Neural crest cell (in vitro differentiated cells): ENCODE measurements at regions not wholly inside any gene's neighbourhood (a gene's known extent, or its start where the extent isn't known, plus 50 kb on each side); places are given as distances from the start of the nearest gene placed in this dataset.

Experiments
- DNase-seq: peaks from one replicate; pipeline ENCODE4 v3.0.0; 2021; ENCODE audit warnings: low read depth, mixed read lengths, low spot score
- H3K27ac Mint-ChIP-seq: one replicate; pipeline ENCODE4 v1.8.0; 2021; ENCODE audit warnings: mild to moderate bottlenecking, mixed read lengths; ENCODE audit not compliant: unreplicated experiment
- H3K27me3 Mint-ChIP-seq: 2 replicates; pipeline ENCODE4 v1.8.0; 2021; ENCODE audit warnings: low read depth, mild to moderate bottlenecking, mixed read lengths
- H3K36me3 Mint-ChIP-seq: 2 replicates; pipeline ENCODE4 v1.8.0; 2021; ENCODE audit warnings: low read depth, mild to moderate bottlenecking, mixed read lengths
- H3K4me1 Mint-ChIP-seq: 2 replicates; pipeline ENCODE4 v1.8.0; 2021; ENCODE audit warnings: mixed read lengths
- H3K4me3 Mint-ChIP-seq: one replicate; pipeline ENCODE4 v1.8.0; 2021; ENCODE audit warnings: mild to moderate bottlenecking, mixed read lengths
- H3K9me3 Mint-ChIP-seq: 2 replicates; pipeline ENCODE4 v1.8.0; 2021; ENCODE audit warnings: mixed read lengths
- TF ChIP-seq, protein P1 (sequence below): fragments of 200-600 bp; sonication (generic); conservative IDR thresholded peaks from 2 replicates; pipeline ENCODE4 v1.5.0; 2021; ENCODE audit warnings: antibody characterized with exemption, mild to moderate bottlenecking

- Mint-ChIP-seq H3K27me3 (no peaks in the 10 kb centered on the region), H3K27ac (no peak overlapping the region), H3K36me3 (peaks cover 20% of the 10 kb centered on the region), H3K9me3 (peaks cover 16% of the 10 kb centered on the region), H3K4me3 (no peak overlapping the region), H3K4me1 (no peaks in the 10 kb centered on the region)
- TF ChIP-seq, protein P1, sequence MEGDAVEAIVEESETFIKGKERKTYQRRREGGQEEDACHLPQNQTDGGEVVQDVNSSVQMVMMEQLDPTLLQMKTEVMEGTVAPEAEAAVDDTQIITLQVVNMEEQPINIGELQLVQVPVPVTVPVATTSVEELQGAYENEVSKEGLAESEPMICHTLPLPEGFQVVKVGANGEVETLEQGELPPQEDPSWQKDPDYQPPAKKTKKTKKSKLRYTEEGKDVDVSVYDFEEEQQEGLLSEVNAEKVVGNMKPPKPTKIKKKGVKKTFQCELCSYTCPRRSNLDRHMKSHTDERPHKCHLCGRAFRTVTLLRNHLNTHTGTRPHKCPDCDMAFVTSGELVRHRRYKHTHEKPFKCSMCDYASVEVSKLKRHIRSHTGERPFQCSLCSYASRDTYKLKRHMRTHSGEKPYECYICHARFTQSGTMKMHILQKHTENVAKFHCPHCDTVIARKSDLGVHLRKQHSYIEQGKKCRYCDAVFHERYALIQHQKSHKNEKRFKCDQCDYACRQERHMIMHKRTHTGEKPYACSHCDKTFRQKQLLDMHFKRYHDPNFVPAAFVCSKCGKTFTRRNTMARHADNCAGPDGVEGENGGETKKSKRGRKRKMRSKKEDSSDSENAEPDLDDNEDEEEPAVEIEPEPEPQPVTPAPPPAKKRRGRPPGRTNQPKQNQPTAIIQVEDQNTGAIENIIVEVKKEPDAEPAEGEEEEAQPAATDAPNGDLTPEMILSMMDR, result no peak
- no peak for DNase-seq
Observed at GRCh38 chr2:60118061-60118460, 435.4 kb downstream of the BCL11A start.

- Mint-ChIP-seq H3K27ac (no peak overlapping the region), H3K4me1 (no peaks in the 10 kb centered on the region), H3K27me3 (no peaks in the 10 kb centered on the region), H3K36me3 (peaks cover 20% of the 10 kb centered on the region), H3K9me3 (peaks cover 16% of the 10 kb centered on the region), H3K4me3 (no peak overlapping the region)
- TF ChIP-seq, protein P1, result no peak
- DNase-seq, result no peak
Observed at GRCh38 chr2:60116161-60116875, 437.1 kb downstream of the BCL11A start.

DNA sequence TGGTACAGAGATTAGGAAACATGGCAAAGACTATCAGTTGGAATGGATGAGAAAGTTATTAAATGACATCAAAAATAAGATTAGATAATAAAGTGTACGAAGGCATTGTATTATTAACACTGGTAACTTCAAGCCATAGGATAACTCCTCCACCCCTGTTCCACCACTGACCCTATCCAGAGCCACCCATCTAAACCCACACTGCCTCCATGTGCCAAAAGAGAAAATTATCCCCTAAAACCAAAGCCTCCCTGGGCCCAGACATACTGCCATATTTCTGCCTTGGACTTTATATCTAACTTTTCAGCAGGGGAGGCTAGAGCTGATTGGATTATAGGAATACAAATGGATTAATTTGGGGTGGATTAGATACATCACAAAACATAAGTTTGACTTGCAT, 443.7 kb downstream of the BCL11A start:
- TF ChIP-seq, protein P1, result no peak
- Mint-ChIP-seq H3K4me3 (no peak overlapping the region), H3K27me3 (no peaks in the 10 kb centered on the region), H3K36me3 (no peaks in the 10 kb centered on the region), H3K4me1 (no peaks in the 10 kb centered on the region), H3K9me3 (peaks cover 4% of the 10 kb centered on the region), H3K27ac (no peak overlapping the region)
- no peak for DNase-seq

- Mint-ChIP-seq H3K27ac (no peak overlapping the region), H3K4me3 (no peak overlapping the region), H3K27me3 (no peaks in the 10 kb centered on the region), H3K9me3 (no peaks in the 10 kb centered on the region), H3K36me3 (no peaks in the 10 kb centered on the region), H3K4me1 (no peaks in the 10 kb centered on the region)
- DNase-seq, result no peak
- TF ChIP-seq, protein P1, result no peak
Observed at GRCh38 chr2:60106836-60107529, 446.5 kb downstream of the BCL11A start.

- Mint-ChIP-seq H3K9me3 (no peaks in the 10 kb centered on the region), H3K4me3 (no peak overlapping the region), H3K27ac (no peak overlapping the region), H3K4me1 (no peaks in the 10 kb centered on the region), H3K27me3 (no peaks in the 10 kb centered on the region), H3K36me3 (no peaks in the 10 kb centered on the region)
- TF ChIP-seq, protein P1, result no peak
- DNase-seq, result no peak
Observed at GRCh38 chr2:60105906-60106305, 447.5 kb downstream of the BCL11A start.
